HepG2 (cell line): ENCODE measurements at regions not wholly inside any gene's neighbourhood (a gene's known extent, or its start where the extent isn't known, plus 50 kb on each side); places are given as distances from the start of the nearest gene placed in this dataset.

Experiments
- ATAC-seq: fragments of 200-7000 bp; cut with Tn5 transposase; 3 replicates; pipeline ENCODE4 v1.9.1; 2020; ENCODE audit warnings: mild to moderate bottlenecking, moderate library complexity
- BruUV-seq: library from RNA; stranded (reverse); fragments of 400-500 nt; replicated peaks from 2 replicates; lab custom pipeline; 2021; lab: Mats Ljungman, UMichigan
- CTCF ChIA-PET: fragments of 300-600 bp; formaldehyde crosslinking; extraction: SDS; loops from one replicate; lab custom pipeline; 2021; ENCODE audit warnings: low total read pairs, inconsistent platforms, low intra/inter-chr PET ratio; lab: Yijun Ruan, JAX
- POLR2A ChIA-PET: fragments of 350-600 bp; sonication (Branson Sonifier 250); formaldehyde crosslinking; loops from one replicate; lab custom pipeline; 2020; ENCODE audit warnings: antibody characterized with exemption, inconsistent platforms; lab: Yijun Ruan, JAX
- DNase-seq: peaks from one replicate; pipeline ENCODE4 v3.0.0-alpha.2; 2015; ENCODE audit warnings: low spot score
- FAIRE-seq: peaks from 3 replicates; lab custom pipeline; 2011; peaks lifted over from hg19 to GRCh38; lab: Jason Lieb, UNC
- H2AFZ ChIP-seq: one replicate; pipeline ENCODE4 v1.6.1; 2011; ENCODE audit warnings: low read length, inconsistent platforms
- H3K27ac ChIP-seq: fragments of 300-600 bp; 3 replicates; pipeline ENCODE4 v1.8.0; 2011; ENCODE audit warnings: mixed run types, mild to moderate bottlenecking, mixed read lengths, low read length, inconsistent platforms; ENCODE audit not compliant: insufficient read depth; ENCODE audit errors: extremely low read length
- H3K27me3 ChIP-seq, 2 experiments: fragments of 200-600 bp in 1 of 2; 2 replicates in 1 of 2; 3 replicates in 1 of 2; pipeline versions ENCODE4 v1.6.0 to v1.8.0; 2011; ENCODE audit warnings: low read length in 2 of 2, mild to moderate bottlenecking in 2 of 2, moderate library complexity in 2 of 2, inconsistent platforms in 1 of 2; ENCODE audit not compliant: insufficient read depth in 2 of 2, control insufficient read depth in 1 of 2
- H3K36me3 ChIP-seq, 2 experiments: fragments of 200-600 bp in 1 of 2; replicated peaks in 1 of 2; 2 replicates in 1 of 2; 3 replicates in 1 of 2; pipeline versions ENCODE4 v1.5.1 to v1.8.0; 2011; ENCODE audit warnings: low read length in 2 of 2, inconsistent platforms in 1 of 2; ENCODE audit not compliant: insufficient read depth in 2 of 2, control insufficient read depth in 1 of 2
- H3K4me1 ChIP-seq: 2 replicates; pipeline ENCODE4 v1.5.1; 2012; ENCODE audit warnings: low read length, inconsistent platforms; ENCODE audit not compliant: insufficient read depth
- H3K4me2 ChIP-seq: 2 replicates; pipeline ENCODE4 v1.6.0; 2011; ENCODE audit warnings: low read depth, low read length, inconsistent platforms
- H3K4me3 ChIP-seq, 3 experiments: fragments of 200-600 bp in 1 of 3; sonication (generic), shearing (Covaris generic) in 1 of 3; replicated peaks in 1 of 3; 2 replicates each; pipeline ENCODE4 v1.5.1; 2011 to 2016; ENCODE audit warnings: low read length in 3 of 3, inconsistent platforms in 2 of 3, low read depth in 2 of 3, mild to moderate bottlenecking in 2 of 3, control low read depth in 1 of 3, mixed read lengths in 1 of 3; ENCODE audit not compliant: insufficient read depth in 1 of 3
- H3K79me2 ChIP-seq: one replicate; pipeline ENCODE4 v1.6.1; 2011; ENCODE audit warnings: low read length, inconsistent platforms; ENCODE audit not compliant: insufficient read depth
- H3K9ac ChIP-seq: 2 replicates; pipeline ENCODE4 v1.6.0; 2011; ENCODE audit warnings: mild to moderate bottlenecking, low read depth, low read length, inconsistent platforms; ENCODE audit not compliant: insufficient read depth
- H3K9me3 ChIP-seq: 2 replicates; pipeline ENCODE4 v1.5.1; 2012; ENCODE audit warnings: mild to moderate bottlenecking, low read length
- H4K20me1 ChIP-seq: 2 replicates; pipeline ENCODE4 v1.6.0; 2011; ENCODE audit warnings: inconsistent platforms, mild to moderate bottlenecking, low read length, moderate library complexity; ENCODE audit not compliant: insufficient read depth
- SPEN ChIP-seq: sonication (generic); formaldehyde crosslinking; IDR thresholded peaks from 2 replicates; pipeline ENCODE4 v1.5.1; 2020; ENCODE audit warnings: low read depth, mild to moderate bottlenecking, missing genetic modification reagents
- ZNF317 ChIP-seq: sonication (generic); formaldehyde crosslinking; IDR thresholded peaks from 2 replicates; pipeline ENCODE4 v1.5.0; 2020; ENCODE audit warnings: mild to moderate bottlenecking, missing genetic modification reagents
- ZNF430 ChIP-seq: sonication (generic); formaldehyde crosslinking; IDR thresholded peaks from 2 replicates; pipeline ENCODE4 v1.9.0; 2021; ENCODE audit warnings: mild to moderate bottlenecking, missing genetic modification reagents
- ZNF562 ChIP-seq: sonication (generic); formaldehyde crosslinking; IDR thresholded peaks from 2 replicates; pipeline ENCODE4 v1.8.0; 2022; ENCODE audit warnings: missing genetic modification reagents, borderline replicate concordance
- ZNF772 ChIP-seq: sonication (generic); formaldehyde crosslinking; IDR thresholded peaks from 2 replicates; pipeline ENCODE4 v1.5.0; 2020; ENCODE audit warnings: mild to moderate bottlenecking, missing genetic modification reagents
- WGBS: methylation state at CpG from one replicate; pipeline ENCODE4 v1.1.6; 2017; ENCODE audit warnings: low lambda C conversion rate; 5-methylcytosine and 5-hydroxymethylcytosine counted together
- in situ Hi-C: cut with HindIII; loops from 2 replicates; pipeline ENCODE4 v1.10.0; 2017; ENCODE audit warnings: low pct_unique_long_range_greater_than_20kb; ENCODE audit not compliant: extremely low pct_ligation_motif_present
- intact Hi-C: fragments of 100-400 bp; cut with micrococcal nuclease; formaldehyde crosslinking; loops from one replicate; pipeline ENCODE4 v1.10.0; 2022; ENCODE audit not compliant: unreplicated experiment
- TF ChIP-seq, protein P1 (sequence below): sonication (generic); formaldehyde crosslinking; IDR thresholded peaks from 2 replicates; pipeline ENCODE4 v1.4.0; 2020; ENCODE audit warnings: mild to moderate bottlenecking, missing genetic modification reagents, borderline replicate concordance
- TF ChIP-seq, protein P2 (sequence below): sonication (generic); formaldehyde crosslinking; IDR thresholded peaks from 2 replicates; pipeline ENCODE4 v1.4.0; 2020; ENCODE audit warnings: missing genetic modification reagents

DNA sequence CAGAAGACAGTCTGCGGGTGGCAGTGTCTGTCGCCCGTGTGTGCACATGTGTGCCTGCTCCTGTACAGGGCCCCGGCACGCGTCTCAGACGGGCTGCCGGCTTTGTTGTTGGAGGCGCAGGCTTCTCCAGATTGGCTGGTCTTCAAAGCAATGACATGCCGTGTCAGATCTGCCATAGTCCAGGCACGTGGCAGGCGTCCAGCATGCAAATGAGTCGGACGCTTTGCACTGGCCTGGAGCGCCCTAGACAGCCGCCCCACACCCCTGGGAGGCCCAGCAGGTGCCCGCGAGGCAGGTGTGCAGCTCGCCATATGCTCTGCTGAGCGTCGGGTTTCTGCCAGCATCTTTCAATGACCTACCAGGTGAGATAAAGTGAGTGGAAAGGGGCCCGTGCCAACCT lies 71.5 kb downstream of the GADD45G start (continued):
- TF ChIP-seq ZNF772 (CRISPR knock-in tag) (no peak), ZNF317 (CRISPR knock-in tag) (no peak), SPEN (no peak), ZNF430 (no peak), ZNF562 (CRISPR knock-in tag) (no peak)

DNA sequence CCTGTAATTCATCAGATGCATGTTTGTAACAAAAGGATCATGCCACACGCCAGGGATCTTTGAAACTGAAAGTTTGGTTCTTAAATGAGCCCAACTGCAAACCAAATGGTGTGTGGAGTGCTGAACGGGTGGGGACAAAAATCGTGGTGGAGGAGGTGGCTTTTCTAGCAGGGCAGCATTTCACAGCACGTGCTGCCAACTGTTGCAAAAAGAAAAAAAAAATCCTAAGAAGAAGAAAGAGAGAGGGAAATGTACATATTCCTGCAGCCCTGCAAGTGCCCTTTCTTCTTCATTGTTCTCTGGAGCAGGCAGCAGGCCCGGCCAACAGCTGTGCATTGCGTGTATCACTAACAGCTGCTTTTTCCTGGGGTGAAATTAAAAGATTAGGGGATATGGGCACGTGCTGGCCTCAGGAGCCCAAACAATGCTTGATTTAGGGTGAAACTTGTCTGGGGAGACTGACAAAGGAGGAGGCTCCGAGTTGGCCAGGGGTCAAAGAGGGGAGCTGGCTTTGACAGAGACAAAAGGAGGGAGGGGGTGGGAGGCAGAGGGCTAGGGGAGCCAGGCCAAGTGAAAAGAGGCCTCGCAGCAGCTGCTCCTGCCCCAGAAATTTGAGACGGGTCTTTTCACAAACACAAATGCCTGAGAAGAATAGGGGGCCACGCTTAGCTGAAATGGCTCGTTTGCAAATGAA lies 73.0 kb downstream of the GADD45G start:
- H2AFZ ChIP-seq, result no peak overlapping the region
- 5% methylated on average over 12 of the region's 12 CpGs for WGBS
- TF ChIP-seq, protein P1, sequence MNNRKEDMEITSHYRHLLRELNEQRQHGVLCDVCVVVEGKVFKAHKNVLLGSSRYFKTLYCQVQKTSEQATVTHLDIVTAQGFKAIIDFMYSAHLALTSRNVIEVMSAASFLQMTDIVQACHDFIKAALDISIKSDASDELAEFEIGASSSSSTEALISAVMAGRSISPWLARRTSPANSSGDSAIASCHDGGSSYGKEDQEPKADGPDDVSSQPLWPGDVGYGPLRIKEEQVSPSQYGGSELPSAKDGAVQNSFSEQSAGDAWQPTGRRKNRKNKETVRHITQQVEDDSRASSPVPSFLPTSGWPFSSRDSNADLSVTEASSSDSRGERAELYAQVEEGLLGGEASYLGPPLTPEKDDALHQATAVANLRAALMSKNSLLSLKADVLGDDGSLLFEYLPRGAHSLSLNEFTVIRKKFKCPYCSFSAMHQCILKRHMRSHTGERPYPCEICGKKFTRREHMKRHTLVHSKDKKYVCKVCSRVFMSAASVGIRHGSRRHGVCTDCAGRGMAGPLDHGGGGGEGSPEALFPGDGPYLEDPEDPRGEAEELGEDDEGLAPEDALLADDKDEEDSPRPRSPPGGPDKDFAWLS (CRISPR knock-in tag), result no peak
- TF ChIP-seq, protein P2, sequence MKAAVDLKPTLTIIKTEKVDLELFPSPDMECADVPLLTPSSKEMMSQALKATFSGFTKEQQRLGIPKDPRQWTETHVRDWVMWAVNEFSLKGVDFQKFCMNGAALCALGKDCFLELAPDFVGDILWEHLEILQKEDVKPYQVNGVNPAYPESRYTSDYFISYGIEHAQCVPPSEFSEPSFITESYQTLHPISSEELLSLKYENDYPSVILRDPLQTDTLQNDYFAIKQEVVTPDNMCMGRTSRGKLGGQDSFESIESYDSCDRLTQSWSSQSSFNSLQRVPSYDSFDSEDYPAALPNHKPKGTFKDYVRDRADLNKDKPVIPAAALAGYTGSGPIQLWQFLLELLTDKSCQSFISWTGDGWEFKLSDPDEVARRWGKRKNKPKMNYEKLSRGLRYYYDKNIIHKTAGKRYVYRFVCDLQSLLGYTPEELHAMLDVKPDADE (CRISPR knock-in tag), result no peak
- TF ChIP-seq, all 625 proteins: peak for 0
- Histone ChIP-seq H3K4me2 (no peak overlapping the region), H3K9me3 (no peaks in the 10 kb centered on the region), H3K4me1 (no peaks in the 10 kb centered on the region), H3K9ac (no peak overlapping the region), H3K79me2 (no peaks in the 10 kb centered on the region), H3K36me3 (no peaks in the 10 kb centered on the region), H3K4me3 (no peak overlapping the region), H3K27ac (no peak overlapping the region), H4K20me1 (no peaks in the 10 kb centered on the region), H3K27me3 (peaks cover 2 to 27% of the 10 kb centered on the region in 2 experiments; a peak in 3 of 5 replicates)
- no TSS peak for BruUV-seq
- ATAC-seq (no peak), DNase-seq (no peak), FAIRE-seq (no peak)
- intact Hi-C loops, result no loop called here
- in situ Hi-C loops, result no loop called here
- ChIA-PET POLR2A (no interaction called here), CTCF (no interaction called here)
